Common myeloid progenitor, CD34-positive (primary cell): ENCODE measurements at regions not wholly inside any gene's neighbourhood (a gene's known extent, or its start where the extent isn't known, plus 50 kb on each side); places are given as distances from the start of the nearest gene placed in this dataset.

ENCODE experiments used
- CTCF ChIA-PET: fragments of 350-600 bp; sonication (Branson Sonifier 250); formaldehyde crosslinking; loops from one replicate; lab custom pipeline; 2021; ENCODE audit warnings: antibody characterized with exemption; lab: Charles Lee
- POLR2A ChIA-PET: fragments of 350-600 bp; sonication (Branson Sonifier 250); formaldehyde crosslinking; loops from one replicate; lab custom pipeline; 2021; ENCODE audit warnings: antibody characterized with exemption; lab: Charles Lee
- DNase-seq, 3 donors: peaks; one replicate each; pipeline versions ENCODE4 v3.0.0 to v3.0.0-alpha.2; 2013
- H3K27ac ChIP-seq, 2 experiments: 1 replicate in 1 of 2; 2 replicates in 1 of 2; pipeline ENCODE4 v1.7.0; 2013; ENCODE audit warnings: inconsistent platforms in 2 of 2, low read length in 2 of 2, mild to moderate bottlenecking in 2 of 2, low read depth in 1 of 2, moderate library complexity in 1 of 2; ENCODE audit not compliant: severe bottlenecking in 2 of 2, insufficient read depth in 1 of 2, poor library complexity in 1 of 2
- H3K27me3 ChIP-seq, 5 experiments: replicated peaks in 2 of 5; 1 replicate in 3 of 5; 2 replicates in 2 of 5; pipeline versions ENCODE4 v1.6.1 to v1.7.0; 2013; ENCODE audit warnings: low read length in 4 of 5, mild to moderate bottlenecking in 2 of 5, moderate library complexity in 2 of 5, inconsistent platforms in 1 of 5; ENCODE audit not compliant: insufficient read depth in 5 of 5, control insufficient read depth in 4 of 5
- H3K36me3 ChIP-seq, 4 experiments: 1 replicate in 2 of 4; 2 replicates in 2 of 4; pipeline versions ENCODE4 v1.6.1 to v1.7.0; 2013; ENCODE audit warnings: low read length in 3 of 4, control low read depth in 1 of 4, mild to moderate bottlenecking in 1 of 4; ENCODE audit not compliant: control insufficient read depth in 4 of 4, insufficient read depth in 4 of 4
- H3K4me1 ChIP-seq, 4 experiments: 1 replicate in 3 of 4; 2 replicates in 1 of 4; pipeline versions ENCODE4 v1.6.1 to v1.7.1; 2013; ENCODE audit warnings: low read length in 3 of 4, mild to moderate bottlenecking in 3 of 4, control low read depth in 1 of 4, inconsistent platforms in 1 of 4, moderate library complexity in 1 of 4; ENCODE audit not compliant: control insufficient read depth in 4 of 4, insufficient read depth in 4 of 4; ENCODE audit errors: control extremely low read depth in 1 of 4
- H3K4me3 ChIP-seq, 7 experiments: 1 replicate in 4 of 7; 2 replicates in 3 of 7; pipeline versions ENCODE4 v1.5.1 to v1.7.0; 2013; ENCODE audit warnings: mild to moderate bottlenecking in 7 of 7, low read length in 6 of 7, moderate library complexity in 6 of 7, inconsistent platforms in 2 of 7, low read depth in 2 of 7, control low read depth in 1 of 7; ENCODE audit not compliant: insufficient read depth in 4 of 7, control insufficient read depth in 1 of 7; ENCODE audit errors: extremely low read depth in 1 of 7
- H3K9me3 ChIP-seq, 5 experiments: 1 replicate in 4 of 5; 2 replicates in 1 of 5; pipeline versions ENCODE4 v1.6.1 to v1.7.1; 2013; ENCODE audit warnings: low read length in 4 of 5, mild to moderate bottlenecking in 2 of 5, inconsistent platforms in 1 of 5, low read depth in 1 of 5, moderate library complexity in 1 of 5; ENCODE audit not compliant: control insufficient read depth in 4 of 5, insufficient read depth in 2 of 5; ENCODE audit errors: control extremely low read depth in 1 of 5
- WGBS: methylation state at CpG from one replicate; pipeline ENCODE4 v1.1.5; 2013; ENCODE audit not compliant: insufficient coverage; 5-methylcytosine and 5-hydroxymethylcytosine counted together

DNA sequence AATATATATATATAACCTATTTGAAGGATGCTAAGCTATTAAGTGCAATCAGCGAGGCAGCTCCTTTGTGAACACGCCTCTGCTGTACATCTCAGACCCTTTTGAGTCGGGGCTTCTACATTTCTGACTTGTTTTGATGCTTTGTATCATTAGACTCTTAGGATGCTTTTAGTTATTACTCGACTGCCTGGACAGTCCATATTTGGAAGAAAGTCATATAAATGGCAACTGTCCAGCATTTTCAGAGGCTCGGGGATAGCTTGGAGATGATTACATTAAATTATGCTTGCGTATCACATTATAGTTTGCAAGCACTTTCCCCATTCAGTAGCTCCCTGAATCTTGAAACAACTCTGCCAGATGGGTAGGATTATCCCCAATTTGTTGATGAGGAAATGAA is 257.9 kb downstream of the PTEN start:
- Histone ChIP-seq H3K36me3 (no peaks in the 10 kb centered on the region), H3K27ac (no peak overlapping the region), H3K4me3 (no peak overlapping the region), H3K4me1 (peaks cover 16 to 29% (median 19%) of the 10 kb centered on the region in 4 experiments), H3K9me3 (no peaks in the 10 kb centered on the region), H3K27me3 (no peaks in the 10 kb centered on the region)
- no peak for DNase-seq
- ChIA-PET CTCF (interaction anchor here (0.8 to 1.0 kb wide), 2 partner anchors 12 to 343 kb away, joined by 3 read pairs; no protein-coding TSS in a partner anchor), POLR2A (no interaction called here)
- WGBS, result 100% methylated on average over 4 of the region's 6 CpGs

DNA sequence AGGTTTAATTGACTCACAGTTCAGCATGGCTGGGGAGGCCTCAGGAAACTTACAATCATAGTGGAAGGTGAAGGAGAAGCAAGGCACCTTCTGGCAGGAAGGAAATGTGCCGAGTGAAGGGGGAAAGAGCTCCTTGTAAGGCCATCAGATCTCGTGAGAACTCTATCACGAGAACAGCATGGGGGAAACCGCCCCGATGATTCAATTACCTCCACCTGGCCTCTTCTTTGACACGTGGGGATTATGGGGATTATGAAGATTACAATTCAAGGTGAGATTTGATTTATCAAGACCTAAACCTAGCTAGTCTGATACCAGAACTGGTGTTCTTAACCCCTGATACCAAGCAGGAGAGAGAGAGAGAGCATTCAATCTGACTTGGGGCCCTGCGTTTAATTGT is 258.7 kb downstream of the PTEN start:
- Histone ChIP-seq H3K9me3 (no peaks in the 10 kb centered on the region), H3K27ac (no peak overlapping the region), H3K27me3 (no peaks in the 10 kb centered on the region), H3K4me1 (peaks cover 8 to 21% (median 11%) of the 10 kb centered on the region in 4 experiments), H3K4me3 (no peak overlapping the region), H3K36me3 (no peaks in the 10 kb centered on the region)
- CTCF ChIA-PET, result interaction anchor here (0.8 to 1.0 kb wide), 2 partner anchors 12 to 158 kb away, joined by 3 read pairs; no protein-coding TSS in a partner anchor
- no peak for DNase-seq
- 90% methylated on average over 6 of the region's 7 CpGs for WGBS
- POLR2A ChIA-PET, result no interaction called here

DNA sequence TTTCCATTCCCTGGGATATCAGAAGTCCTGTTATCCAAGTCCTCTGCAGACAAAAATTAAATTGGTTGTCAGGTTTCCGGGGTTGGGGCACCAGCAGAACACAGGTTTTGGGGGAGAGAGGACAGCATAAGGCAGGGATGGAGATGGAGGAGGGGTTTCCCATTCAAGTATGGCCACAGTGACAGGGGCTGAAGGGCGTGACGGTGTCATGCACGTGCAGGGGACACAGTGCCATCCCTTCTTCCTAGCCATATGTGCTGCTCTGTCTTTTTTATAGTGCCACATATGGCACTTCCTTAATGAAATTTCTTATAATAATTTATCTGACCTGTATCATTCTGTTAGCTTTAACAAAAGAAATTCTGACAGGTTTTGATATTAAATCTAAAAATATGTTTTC is 259.2 kb downstream of the PTEN start:
- no peaks in the 10 kb centered on the region for H3K9me3 ChIP-seq
- POLR2A ChIA-PET, result no interaction called here
- H3K4me3 ChIP-seq, result no peak overlapping the region
- H3K27me3 ChIP-seq, result no peaks in the 10 kb centered on the region
- H3K4me1 ChIP-seq, result peaks cover 7 to 17% (median 9%) of the 10 kb centered on the region in 4 experiments
- no peak overlapping the region for H3K27ac ChIP-seq
- H3K36me3 ChIP-seq, result no peaks in the 10 kb centered on the region
- WGBS, result 100% methylated on average over 1 of the region's 4 CpGs
- CTCF ChIA-PET, result interaction anchor here (1.0 kb wide), 1 partner anchor 159 kb away, joined by 3 read pairs; no protein-coding TSS in a partner anchor
- no peak for DNase-seq

DNA sequence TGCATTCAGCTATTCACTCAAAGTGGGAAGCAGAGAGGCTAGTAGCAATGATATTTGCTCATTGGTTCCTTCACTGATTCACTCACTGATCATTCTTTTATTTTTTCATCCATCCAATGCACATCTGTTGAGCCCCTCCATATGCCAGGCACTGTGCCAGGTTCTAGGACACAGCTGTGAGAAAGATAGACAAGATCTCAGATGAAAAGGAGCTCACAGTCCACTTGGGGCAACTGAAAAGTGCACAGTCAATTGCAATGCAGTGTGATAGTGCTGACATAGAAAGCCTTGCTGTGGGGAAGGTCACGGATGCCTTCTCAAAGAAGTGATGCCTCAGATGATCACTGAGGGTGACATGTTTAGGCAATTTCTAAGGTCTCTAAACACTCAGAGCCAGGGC is 262.3 kb downstream of the PTEN start:
- 82% methylated on average over 1 of the region's 1 CpG for WGBS
- no peak overlapping the region for H3K4me3 ChIP-seq
- CTCF ChIA-PET, result interaction anchor here (0.8 to 1.2 kb wide), 2 partner anchors 8 to 13 kb away, joined by 3 to 4 read pairs; no protein-coding TSS in a partner anchor
- no peak for DNase-seq
- POLR2A ChIA-PET, result no interaction called here
- H3K27me3 ChIP-seq, result no peaks in the 10 kb centered on the region
- peaks cover 0 to 3% (median under 1%) of the 10 kb centered on the region in 4 experiments for H3K4me1 ChIP-seq
- no peak overlapping the region for H3K27ac ChIP-seq
- H3K36me3 ChIP-seq, result no peaks in the 10 kb centered on the region
- no peaks in the 10 kb centered on the region for H3K9me3 ChIP-seq

DNA sequence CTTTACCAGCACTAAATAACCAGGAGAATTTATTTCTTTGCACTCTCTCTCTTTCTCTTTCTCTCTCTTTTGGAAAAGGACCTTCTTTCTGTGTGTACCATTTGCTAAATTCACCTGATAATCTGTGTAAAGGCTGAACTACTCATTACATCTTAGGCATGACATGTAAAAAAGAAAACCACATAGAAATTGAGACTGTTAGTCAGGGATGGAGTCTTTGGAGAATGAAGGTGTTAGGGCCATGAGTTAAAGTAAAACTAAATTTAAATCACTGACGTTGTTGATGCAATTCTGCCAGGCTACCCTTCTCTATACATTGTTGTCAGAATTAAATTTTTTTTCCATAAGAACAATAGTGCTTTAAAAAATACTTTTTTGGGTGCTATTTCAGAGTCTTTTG is 263.3 kb downstream of the PTEN start:
- no peaks in the 10 kb centered on the region for H3K4me1 ChIP-seq
- ChIA-PET POLR2A (no interaction called here), CTCF (no interaction called here)
- H3K9me3 ChIP-seq, result no peaks in the 10 kb centered on the region
- H3K27me3 ChIP-seq, result no peaks in the 10 kb centered on the region
- no CpG with 5 or more reads among the region's 1 CpG for WGBS
- H3K27ac ChIP-seq, result no peak overlapping the region
- H3K4me3 ChIP-seq, result no peak overlapping the region
- no peaks in the 10 kb centered on the region for H3K36me3 ChIP-seq
- DNase-seq, result no peak

DNA sequence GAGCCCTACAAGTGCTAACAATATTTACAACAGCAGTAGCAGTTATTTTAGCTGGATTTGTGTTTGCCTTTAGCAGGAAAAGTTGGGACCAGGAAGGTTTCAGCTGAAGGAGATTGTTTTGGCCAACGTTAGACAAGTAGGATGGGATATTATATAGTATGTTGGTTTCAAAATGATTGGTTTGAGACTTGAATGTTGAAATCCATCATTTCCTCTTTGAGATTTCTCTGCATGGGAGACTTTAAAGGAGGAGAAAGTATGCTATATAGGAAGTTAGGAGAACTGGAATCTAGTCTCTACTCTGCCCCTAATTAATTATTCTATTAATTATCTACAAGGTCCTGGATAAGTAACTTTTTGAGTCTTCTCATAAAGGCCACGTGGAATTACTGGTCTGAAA is 263.8 kb downstream of the PTEN start:
- ChIA-PET CTCF (interaction anchor here (1.5 kb wide), 1 partner anchor 13 kb away, joined by 3 read pairs; no protein-coding TSS in a partner anchor), POLR2A (no interaction called here)
- WGBS, result no CpG with 5 or more reads among the region's 2 CpGs
- H3K27me3 ChIP-seq, result no peaks in the 10 kb centered on the region
- H3K9me3 ChIP-seq, result no peaks in the 10 kb centered on the region
- DNase-seq, result no peak
- H3K27ac ChIP-seq, result no peak overlapping the region
- H3K4me1 ChIP-seq, result no peaks in the 10 kb centered on the region
- H3K36me3 ChIP-seq, result no peaks in the 10 kb centered on the region
- no peak overlapping the region for H3K4me3 ChIP-seq

DNA sequence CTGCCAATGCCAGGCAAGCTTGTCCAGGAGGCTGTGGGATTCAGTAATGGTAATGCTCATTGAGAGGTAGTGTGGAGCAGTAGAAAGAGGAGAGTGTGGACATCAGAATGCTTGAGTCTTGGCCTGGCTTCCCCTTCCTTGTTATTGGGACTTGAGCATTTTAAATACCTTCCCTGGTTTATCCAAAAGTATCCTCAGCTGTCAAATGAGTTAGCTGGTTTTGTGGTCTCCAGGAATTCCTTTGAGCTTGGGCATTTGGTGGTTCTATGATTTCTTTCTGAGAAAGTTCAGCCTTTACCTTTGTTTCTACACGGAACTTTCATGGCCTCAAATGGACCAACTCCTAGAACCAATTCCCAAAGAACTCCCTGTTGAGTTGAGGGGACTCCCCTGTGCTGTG is 264.3 kb downstream of the PTEN start:
- Histone ChIP-seq H3K36me3 (no peaks in the 10 kb centered on the region), H3K27me3 (no peaks in the 10 kb centered on the region), H3K9me3 (no peaks in the 10 kb centered on the region), H3K4me1 (no peaks in the 10 kb centered on the region), H3K4me3 (no peak overlapping the region), H3K27ac (no peak overlapping the region)
- WGBS, result no CpG with 5 or more reads among the region's 1 CpG
- ChIA-PET CTCF (interaction anchor here (1.5 kb wide), 1 partner anchor 14 kb away, joined by 3 read pairs; no protein-coding TSS in a partner anchor), POLR2A (no interaction called here)
- DNase-seq, result no peak
